H1 (cell line): ENCODE measurements at regions not wholly inside any gene's neighbourhood (a gene's known extent, or its start where the extent isn't known, plus 50 kb on each side); places are given as distances from the start of the nearest gene placed in this dataset.

Experiments used
- CTCF ChIP-seq, 3 experiments: IDR thresholded peaks; 1 replicate in 2 of 3; 2 replicates in 1 of 3; pipeline versions ENCODE4 v1.5.1 to v1.6.1; 2011; ENCODE audit warnings: low read length in 3 of 3, mild to moderate bottlenecking in 3 of 3, inconsistent platforms in 2 of 3, low read depth in 1 of 3, moderate library complexity in 1 of 3; ENCODE audit not compliant: insufficient read depth in 1 of 3; ENCODE audit errors: control extremely low read depth in 1 of 3
- EZH2 ChIP-seq: fragments of 200-600 bp; sonication (generic); IDR thresholded peaks from 2 replicates; pipeline ENCODE4 v1.7.1; 2012; ENCODE audit warnings: low read depth, mild to moderate bottlenecking, moderate library complexity, low read length, inconsistent platforms; ENCODE audit not compliant: severe bottlenecking
- KDM4A ChIP-seq: IDR thresholded peaks from one replicate; pipeline ENCODE4 v1.7.1; 2012; ENCODE audit warnings: low read depth, mild to moderate bottlenecking, moderate library complexity, low read length, inconsistent platforms; ENCODE audit not compliant: severe bottlenecking
- NRF1 ChIP-seq: IDR thresholded peaks from 2 replicates; pipeline ENCODE4 v1.6.1; 2011; ENCODE audit warnings: mild to moderate bottlenecking, low read depth, low read length, improper control_type of control experiment
- RBBP5 ChIP-seq: IDR thresholded peaks from 2 replicates; pipeline ENCODE4 v1.7.1; 2012; ENCODE audit warnings: low read depth, mild to moderate bottlenecking, inconsistent platforms, low read length, moderate library complexity, borderline replicate concordance
- RFX5 ChIP-seq: IDR thresholded peaks from 2 replicates; pipeline ENCODE4 v1.6.1; 2011; ENCODE audit warnings: low read depth, low read length, improper control_type of control experiment, borderline replicate concordance
- RNF2 ChIP-seq: fragments of 200-900, 300-1000 bp; sonication (generic); IDR thresholded peaks from 2 replicates; pipeline ENCODE4 v1.7.1; 2016; ENCODE audit warnings: borderline replicate concordance, low read depth, mild to moderate bottlenecking, antibody characterized with exemption, low read length; ENCODE audit not compliant: poor library complexity, severe bottlenecking; ENCODE audit errors: missing control alignments
- SP4 ChIP-seq: IDR thresholded peaks from 2 replicates; pipeline ENCODE4 v1.6.1; 2012; ENCODE audit warnings: low read length, inconsistent platforms
- SRF ChIP-seq: IDR thresholded peaks from 2 replicates; pipeline ENCODE4 v1.6.1; 2011; ENCODE audit warnings: mild to moderate bottlenecking, low read depth, low read length, moderate library complexity
- USF2 ChIP-seq: IDR thresholded peaks from 2 replicates; pipeline ENCODE4 v1.6.1; 2011; ENCODE audit warnings: low read length, improper control_type of control experiment
- YY1 ChIP-seq: IDR thresholded peaks from 2 replicates; pipeline ENCODE4 v1.6.1; 2011; ENCODE audit warnings: low read depth, mild to moderate bottlenecking, low read length
- ZNF274 ChIP-seq: IDR thresholded peaks from 2 replicates; pipeline ENCODE4 v1.7.0; 2012; ENCODE audit warnings: low read length, borderline replicate concordance; ENCODE audit errors: extremely low read depth

GRCh38 chr4:10168151-10168550 lies 51.6 kb upstream of the WDR1 start:
- no peak for TF ChIP-seq CTCF (IDR thresholded peaks at IDR 0.05; ENCODE audit: control extremely low read depth in 1 of 3, insufficient read depth in 1 of 3, low read depth in 1 of 3, low read length in 3 of 3)
- no peak for TF ChIP-seq KDM4A
- TF ChIP-seq RNF2, result no peak
- no peak for TF ChIP-seq SP4
- no peak for TF ChIP-seq EZH2
- TF ChIP-seq YY1, result no peak
- TF ChIP-seq ZNF274, result no peak
- no peak for TF ChIP-seq RBBP5
- no peak for TF ChIP-seq NRF1
- TF ChIP-seq RFX5, result no peak
- no peak for TF ChIP-seq SRF
- TF ChIP-seq USF2, result no peak
